ENCODE measurements at regions not wholly inside any gene's neighbourhood (a gene's known extent, or its start where the extent isn't known, plus 50 kb on each side); places are given as distances from the start of the nearest gene placed in this dataset.

GRCh38 chr4:136495851-136496250 lies 1036.4 kb downstream of the PCDH18 start:
- TF ChIP-seq CTCF (conservative IDR thresholded peaks at IDR 0.05; ENCODE audit: low read depth, low read length) (no peak), EZH2phosphoT487 (IDR thresholded peaks at IDR 0.05; ENCODE audit: borderline replicate concordance, low read length) (no peak), EZH2 (IDR thresholded peaks at IDR 0.05; ENCODE audit: low read length, unreplicated experiment) (no peak)
